Middle frontal gyrus (tissue), 1 donor: ENCODE measurements at regions not wholly inside any gene's neighbourhood (a gene's known extent, or its start where the extent isn't known, plus 50 kb on each side); places are given as distances from the start of the nearest gene placed in this dataset.
"Not testable (repeated sequence)": the region's sequence is repeated elsewhere in the genome, so short reads cannot be mapped to it uniquely, and the experiment has no call there.

Experiments
- DNase-seq: peaks from one replicate; pipeline ENCODE4 v3.0.0-alpha.2; 2015; ENCODE audit warnings: low spot score; ENCODE audit errors: extremely low spot score

- DNase-seq = no peak
Observed at GRCh38 chr5:167280111-167280510, 1011.3 kb upstream of the WWC1 start.

- DNase-seq = no peak
Observed at GRCh38 chr5:167281925-167282324, 1009.5 kb upstream of the WWC1 start.

GRCh38 chr5:167283691-167284090 is 1007.8 kb upstream of the WWC1 start:
- DNase-seq = no peak

GRCh38 chr5:167284222-167284890 is 1007.1 kb upstream of the WWC1 start:
- DNase-seq = no peak

- DNase-seq = no peak
Observed at GRCh38 chr5:167285591-167285990, 1005.9 kb upstream of the WWC1 start.

- DNase-seq = no peak
Observed at GRCh38 chr5:167286891-167287290, 1004.6 kb upstream of the WWC1 start.

GRCh38 chr5:167290478-167290877 is 1001.0 kb upstream of the WWC1 start:
- DNase-seq = no peak

GRCh38 chr5:167294882-167295680 is 996.4 kb upstream of the WWC1 start:
- no peak for DNase-seq

- no peak for DNase-seq
Observed at GRCh38 chr5:167295681-167296005, 995.8 kb upstream of the WWC1 start.

- DNase-seq = no peak
Observed at GRCh38 chr5:167296066-167296465, 995.4 kb upstream of the WWC1 start.

GRCh38 chr5:167296661-167297060 is 994.8 kb upstream of the WWC1 start:
- no peak for DNase-seq

- DNase-seq = not testable (repeated sequence)
Observed at GRCh38 chr5:167299861-167300260, 991.6 kb upstream of the WWC1 start.

GRCh38 chr5:167303582-167303981 is 987.9 kb upstream of the WWC1 start:
- DNase-seq = no peak

GRCh38 chr5:167304834-167305469 is 986.5 kb upstream of the WWC1 start:
- DNase-seq = no peak

- no peak for DNase-seq
Observed at GRCh38 chr5:167305591-167306213, 985.7 kb upstream of the WWC1 start.

GRCh38 chr5:167307042-167307441 is 984.4 kb upstream of the WWC1 start:
- DNase-seq = no peak

- no peak for DNase-seq
Observed at GRCh38 chr5:167308466-167308865, 983.0 kb upstream of the WWC1 start.

GRCh38 chr5:167309941-167310517 is 981.4 kb upstream of the WWC1 start:
- DNase-seq = no peak

GRCh38 chr5:167311340-167311739 is 980.1 kb upstream of the WWC1 start:
- DNase-seq = no peak

- no peak for DNase-seq
Observed at GRCh38 chr5:167312225-167312624, 979.2 kb upstream of the WWC1 start.

- DNase-seq = no peak
Observed at GRCh38 chr5:167315762-167316161, 975.7 kb upstream of the WWC1 start.

- DNase-seq = no peak
Observed at GRCh38 chr5:167317884-167318283, 973.6 kb upstream of the WWC1 start.
